ENCODE measurements at regions not wholly inside any gene's neighbourhood (a gene's known extent, or its start where the extent isn't known, plus 50 kb on each side); places are given as distances from the start of the nearest gene placed in this dataset.

DNA sequence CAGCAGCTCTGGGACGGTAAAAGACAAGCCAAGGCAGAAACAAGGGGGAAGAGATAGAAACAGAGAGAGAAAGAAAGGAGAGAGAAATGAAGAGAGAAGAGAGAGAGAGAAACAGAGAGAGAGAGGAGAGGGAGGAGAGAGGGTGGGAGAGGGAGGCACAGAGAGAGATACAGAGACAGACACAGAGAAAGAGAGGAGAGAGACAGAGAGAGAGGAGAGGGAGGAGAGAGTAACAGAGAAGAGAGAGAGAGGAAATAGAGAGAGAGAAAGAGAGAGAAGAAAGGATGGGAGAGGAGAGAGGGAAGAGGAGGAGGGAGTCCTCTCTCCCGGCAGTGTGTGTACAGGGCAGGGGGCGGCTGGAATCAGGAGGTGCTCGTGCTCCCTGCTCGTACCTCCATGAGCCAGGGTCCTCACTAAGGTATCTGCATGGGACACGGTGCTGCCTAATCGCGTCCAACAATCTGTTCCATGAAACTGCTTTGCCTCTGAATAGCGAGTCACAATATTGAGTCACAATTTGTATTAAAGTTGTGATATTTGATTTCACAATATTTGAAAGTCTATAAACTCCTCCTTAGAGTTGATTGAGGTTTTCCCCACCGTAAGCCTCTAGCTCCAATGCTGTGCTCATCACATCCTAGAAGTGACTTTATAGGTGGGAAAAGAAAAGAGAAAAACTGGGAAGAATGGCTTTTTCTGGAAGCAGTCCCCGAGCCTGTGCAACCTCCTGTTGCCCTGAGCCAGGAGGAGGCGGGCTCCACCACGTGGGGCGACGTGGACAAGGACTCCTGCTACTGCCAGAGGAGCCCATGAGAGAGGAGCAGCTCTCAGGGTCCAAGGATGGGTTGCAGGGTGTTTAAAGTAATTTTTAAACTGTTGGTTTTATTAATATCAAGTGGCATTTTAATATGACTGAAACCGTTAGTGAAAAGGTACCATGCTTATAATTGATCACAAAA is 81.7 kb upstream of the ARHGEF7 start:
- ATAC-seq (replicated peaks; ENCODE audit: extremely low read depth, poor library complexity, severe bottlenecking) (no peak), DNase-seq (ENCODE audit: low spot score in 2 of 2) (no peak)
- Mint-ChIP-seq H3K27ac (ENCODE audit: low read depth) (no peak overlapping the region), H3K4me3 (no peak overlapping the region), H3K9me3 (no peaks in the 10 kb centered on the region), H3K36me3 (ENCODE audit: insufficient read depth) (no peaks in the 10 kb centered on the region), H3K4me1 (no peaks in the 10 kb centered on the region), H3K27me3 (peaks cover 62% of the 10 kb centered on the region)

DNA sequence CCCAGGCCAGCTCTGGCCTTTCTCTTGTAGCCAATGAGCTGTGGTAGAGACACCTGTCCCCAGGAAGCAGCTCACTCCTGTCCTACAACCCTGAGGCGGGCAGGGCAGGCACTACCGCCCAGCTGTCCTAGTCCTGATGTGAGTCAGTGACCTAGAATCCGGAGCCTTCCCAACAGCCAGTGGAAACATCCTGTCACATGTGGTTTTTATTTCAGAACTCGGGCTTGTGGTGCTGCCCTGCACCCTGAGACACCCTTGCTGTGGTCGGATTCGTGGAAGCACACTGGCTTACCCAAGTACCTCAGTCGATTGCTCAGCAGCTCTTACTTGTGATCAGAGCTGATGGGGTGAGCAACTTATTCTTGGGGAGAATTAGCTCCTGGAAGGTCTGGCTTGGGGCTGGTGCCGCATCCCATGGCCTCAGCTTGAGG is 83.6 kb upstream of the ARHGEF7 start:
- peaks cover 61% of the 10 kb centered on the region for H3K27me3 Mint-ChIP-seq
- H3K4me1 Mint-ChIP-seq = no peaks in the 10 kb centered on the region
- no peaks in the 10 kb centered on the region for H3K9me3 Mint-ChIP-seq
- no peak overlapping the region for H3K4me3 Mint-ChIP-seq
- no peak overlapping the region for H3K27ac Mint-ChIP-seq (ENCODE audit: low read depth)
- DNase-seq (ENCODE audit: low spot score in 2 of 2) (no peak), ATAC-seq (replicated peaks; ENCODE audit: extremely low read depth, poor library complexity, severe bottlenecking) (no peak)
- H3K36me3 Mint-ChIP-seq (ENCODE audit: insufficient read depth) = no peaks in the 10 kb centered on the region

DNA sequence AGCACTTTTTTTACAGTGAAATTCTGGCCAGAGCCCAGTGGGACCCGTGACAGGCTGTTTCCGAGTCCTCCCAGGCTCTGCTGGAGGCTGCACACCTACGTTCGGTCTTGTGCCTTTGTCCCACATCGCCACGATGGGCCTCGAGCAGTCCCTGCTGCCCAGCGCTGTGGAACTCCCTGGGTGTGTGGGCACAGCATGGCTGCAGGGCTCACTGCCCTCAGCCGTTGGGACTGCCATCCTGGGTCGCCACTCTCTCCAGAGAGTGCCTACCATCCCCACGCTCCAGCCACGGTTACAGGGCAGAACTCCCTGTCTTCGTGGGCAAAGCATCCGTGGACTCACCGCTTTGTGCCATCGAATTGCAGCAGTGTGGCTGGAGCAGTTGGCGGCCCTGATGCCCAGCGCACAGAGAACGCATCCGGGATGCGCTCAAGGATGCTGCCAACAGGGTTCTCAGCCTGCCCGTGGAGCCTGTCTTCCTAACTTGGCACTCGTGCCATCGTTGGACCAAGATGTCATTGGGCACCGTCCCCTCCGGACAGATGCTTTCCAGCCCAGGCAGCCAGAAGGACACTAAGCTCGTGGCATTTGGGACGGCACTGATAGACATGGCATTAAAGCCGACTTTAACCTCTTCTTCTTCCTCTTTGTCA is 85.0 kb upstream of the ARHGEF7 start:
- H3K4me1 Mint-ChIP-seq = no peaks in the 10 kb centered on the region
- H3K27ac Mint-ChIP-seq (ENCODE audit: low read depth) = no peak overlapping the region
- H3K9me3 Mint-ChIP-seq = no peaks in the 10 kb centered on the region
- DNase-seq (ENCODE audit: low spot score in 2 of 2) (no peak), ATAC-seq (replicated peaks; ENCODE audit: extremely low read depth, poor library complexity, severe bottlenecking) (no peak)
- H3K27me3 Mint-ChIP-seq = peaks cover 64% of the 10 kb centered on the region
- H3K36me3 Mint-ChIP-seq (ENCODE audit: insufficient read depth) = no peaks in the 10 kb centered on the region
- H3K4me3 Mint-ChIP-seq = no peak overlapping the region

DNA sequence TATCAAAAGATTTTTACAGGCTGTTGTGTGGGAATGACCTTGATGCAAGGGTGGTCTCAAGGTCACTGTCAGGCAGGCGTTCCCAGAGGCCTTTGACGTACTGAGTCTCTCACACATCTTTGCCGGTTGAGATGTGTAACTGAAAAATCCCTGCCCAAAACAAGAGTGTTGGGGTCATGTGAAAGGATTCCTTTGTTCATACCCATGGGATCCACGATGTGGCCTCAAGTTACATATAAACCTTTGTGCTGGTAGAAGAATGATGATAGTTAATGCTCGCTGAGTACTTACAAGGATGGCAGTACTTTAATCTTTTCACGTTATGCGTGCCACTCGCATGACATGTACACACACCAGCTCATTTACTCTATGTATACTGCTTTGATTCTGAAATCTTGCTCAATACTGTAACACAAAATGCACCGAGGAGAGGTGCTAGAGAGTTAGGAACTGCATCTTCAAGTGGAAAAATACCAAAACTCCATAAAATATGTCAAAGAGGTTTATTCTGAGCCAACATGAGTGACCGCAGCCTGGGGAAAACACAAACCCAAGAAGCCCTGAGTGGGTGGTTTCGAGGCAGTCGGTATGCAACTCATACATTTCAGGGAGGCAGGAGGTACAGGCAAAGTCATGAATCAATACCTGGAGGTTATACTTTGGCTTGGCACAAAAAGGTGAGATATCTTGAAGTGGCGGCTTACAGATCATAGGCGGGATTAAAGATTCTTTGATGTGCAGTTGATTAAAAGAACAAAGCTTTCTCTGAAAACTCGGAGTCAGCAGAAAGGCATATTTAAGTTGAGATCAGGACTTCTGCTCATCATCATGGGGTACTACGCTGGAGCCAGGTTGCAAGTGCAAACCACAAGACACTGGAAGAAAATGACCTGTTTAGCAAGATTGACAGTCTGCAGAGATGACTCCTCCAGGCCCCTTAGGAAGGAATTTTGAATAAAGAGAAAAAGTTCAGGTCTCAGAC is 87.4 kb upstream of the ARHGEF7 start:
- no peak overlapping the region for H3K4me3 Mint-ChIP-seq
- no peak overlapping the region for H3K27ac Mint-ChIP-seq (ENCODE audit: low read depth)
- H3K27me3 Mint-ChIP-seq = peaks cover 68% of the 10 kb centered on the region
- no peaks in the 10 kb centered on the region for H3K9me3 Mint-ChIP-seq
- no peak for DNase-seq (ENCODE audit: low spot score in 2 of 2)
- no peaks in the 10 kb centered on the region for H3K4me1 Mint-ChIP-seq
- no peak for ATAC-seq (replicated peaks; ENCODE audit: extremely low read depth, poor library complexity, severe bottlenecking)
- H3K36me3 Mint-ChIP-seq (ENCODE audit: insufficient read depth) = no peaks in the 10 kb centered on the region

DNA sequence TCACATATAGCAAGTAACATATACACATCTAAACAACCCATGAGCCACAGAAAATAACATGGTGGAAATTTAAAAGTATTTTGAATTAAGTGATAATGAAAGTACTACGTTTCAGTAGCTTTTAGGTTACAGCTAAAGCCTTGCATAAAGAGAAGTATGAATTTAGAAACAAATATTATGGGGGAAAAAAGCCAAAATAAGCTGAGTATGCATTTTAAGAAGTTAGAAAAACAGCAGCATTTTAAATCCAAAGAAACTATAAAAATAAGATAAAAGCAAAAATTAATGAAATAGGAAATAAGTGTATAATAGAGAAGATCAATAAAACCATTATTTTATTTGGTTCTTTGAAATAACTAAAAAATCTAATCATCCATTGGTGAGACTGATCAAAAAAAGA is 89.8 kb upstream of the ARHGEF7 start:
- Mint-ChIP-seq H3K36me3 (ENCODE audit: insufficient read depth) (no peaks in the 10 kb centered on the region), H3K4me3 (no peak overlapping the region), H3K27ac (ENCODE audit: low read depth) (no peak overlapping the region), H3K9me3 (peaks cover 11% of the 10 kb centered on the region), H3K4me1 (no peaks in the 10 kb centered on the region), H3K27me3 (peaks cover 71% of the 10 kb centered on the region)
- DNase-seq (ENCODE audit: low spot score in 2 of 2) (no peak), ATAC-seq (replicated peaks; ENCODE audit: extremely low read depth, poor library complexity, severe bottlenecking) (no peak)

DNA sequence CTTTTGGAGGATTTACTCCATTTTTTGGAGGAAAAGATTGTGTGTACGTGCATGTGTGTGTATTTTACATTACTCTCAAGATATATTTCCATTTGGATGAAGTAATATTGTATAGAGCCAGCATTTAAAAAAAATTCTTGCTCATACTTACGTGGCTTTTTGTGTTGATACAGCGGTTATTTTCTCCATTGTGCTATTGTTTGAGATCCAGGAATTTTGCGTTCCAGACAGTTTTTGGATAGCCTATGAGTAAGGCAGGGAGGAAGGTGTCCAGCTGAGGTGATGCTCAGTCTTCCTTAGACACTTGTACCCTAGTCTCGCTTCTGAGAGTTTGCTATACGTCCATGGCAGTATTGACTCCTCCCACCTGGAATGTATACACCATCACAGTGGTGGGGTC is 92.2 kb upstream of the ARHGEF7 start:
- ATAC-seq (replicated peaks; ENCODE audit: extremely low read depth, poor library complexity, severe bottlenecking) (no peak), DNase-seq (ENCODE audit: low spot score in 2 of 2) (no peak)
- H3K36me3 Mint-ChIP-seq (ENCODE audit: insufficient read depth) = no peaks in the 10 kb centered on the region

DNA sequence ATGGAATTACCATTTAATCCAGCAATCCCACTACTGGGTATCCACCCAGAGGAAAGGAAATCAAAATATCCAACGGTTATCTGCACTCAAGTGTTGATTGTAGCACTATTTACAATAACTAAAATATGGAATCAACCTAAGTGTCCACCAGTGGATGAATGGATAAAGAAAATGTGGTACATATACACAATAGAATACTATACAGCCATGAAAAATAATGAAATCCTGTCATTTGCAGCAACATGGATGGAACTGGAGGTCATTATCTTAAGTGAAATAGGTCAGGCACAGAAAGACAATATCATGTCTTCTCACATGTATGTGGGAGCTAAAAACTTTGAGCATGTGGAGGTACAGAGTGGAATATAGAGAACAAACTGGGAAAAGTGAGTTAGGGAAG is 92.9 kb upstream of the ARHGEF7 start:
- no peaks in the 10 kb centered on the region for H3K4me1 Mint-ChIP-seq

More for the DNA sequence above, 92.2 kb upstream of the ARHGEF7 start:
- H3K9me3 Mint-ChIP-seq = peaks cover 11% of the 10 kb centered on the region
- H3K27me3 Mint-ChIP-seq = peaks cover 57% of the 10 kb centered on the region
- no peaks in the 10 kb centered on the region for H3K4me1 Mint-ChIP-seq
- H3K4me3 Mint-ChIP-seq = no peak overlapping the region
- no peak overlapping the region for H3K27ac Mint-ChIP-seq (ENCODE audit: low read depth)

DNA sequence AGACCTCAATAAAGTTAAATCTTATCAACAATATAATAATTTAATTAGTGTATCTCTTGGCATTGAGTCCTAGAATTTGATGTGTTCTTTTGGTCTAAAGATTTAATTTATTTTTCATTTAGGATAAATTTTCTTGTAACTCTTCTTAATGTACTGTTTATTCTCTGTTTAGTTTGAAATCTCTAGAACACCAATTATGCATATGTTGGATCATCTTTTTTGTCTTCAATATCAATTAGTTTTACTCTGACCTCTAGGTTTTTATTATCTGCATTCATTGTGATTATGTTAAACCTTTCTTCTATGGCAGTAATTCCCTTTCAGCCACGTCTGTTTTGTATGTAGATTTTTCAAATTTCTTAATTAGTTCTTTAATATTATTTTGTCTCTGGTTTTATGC is 93.8 kb upstream of the ARHGEF7 start:
- peaks cover 48% of the 10 kb centered on the region for H3K27me3 Mint-ChIP-seq
- ATAC-seq (replicated peaks; ENCODE audit: extremely low read depth, poor library complexity, severe bottlenecking) = no peak
- no peak overlapping the region for H3K4me3 Mint-ChIP-seq

More for the DNA sequence above, 92.9 kb upstream of the ARHGEF7 start:
- ATAC-seq (replicated peaks; ENCODE audit: extremely low read depth, poor library complexity, severe bottlenecking) (no peak), DNase-seq (ENCODE audit: low spot score in 2 of 2) (no peak)
- H3K27me3 Mint-ChIP-seq = peaks cover 50% of the 10 kb centered on the region
- no peak overlapping the region for H3K4me3 Mint-ChIP-seq
- H3K9me3 Mint-ChIP-seq = peaks cover 11% of the 10 kb centered on the region
- no peak overlapping the region for H3K27ac Mint-ChIP-seq (ENCODE audit: low read depth)
- no peaks in the 10 kb centered on the region for H3K36me3 Mint-ChIP-seq (ENCODE audit: insufficient read depth)

DNA sequence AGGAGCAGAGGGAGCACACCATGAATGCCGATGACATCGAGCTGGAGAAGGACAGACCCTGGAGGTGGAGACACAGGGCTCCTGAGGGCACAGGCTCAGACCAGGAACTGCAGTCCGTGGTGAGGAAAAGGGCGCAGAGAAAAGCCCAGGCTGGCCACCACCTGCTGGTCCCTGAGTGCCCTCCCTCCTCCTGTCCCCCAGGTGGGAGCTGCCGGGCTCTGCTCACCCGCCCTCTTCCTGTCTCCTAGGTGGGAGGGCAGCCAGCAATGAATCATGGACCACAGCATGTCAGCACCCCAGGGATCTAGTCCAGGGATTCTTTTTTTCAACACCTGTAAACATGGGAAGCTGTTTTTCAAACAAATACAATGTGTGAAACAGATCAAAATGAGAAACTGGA is 94.6 kb upstream of the ARHGEF7 start:
- H3K36me3 Mint-ChIP-seq (ENCODE audit: insufficient read depth) = no peaks in the 10 kb centered on the region
- H3K27ac Mint-ChIP-seq (ENCODE audit: low read depth) = no peak overlapping the region
- H3K9me3 Mint-ChIP-seq = peaks cover 11% of the 10 kb centered on the region
- no peak overlapping the region for H3K4me3 Mint-ChIP-seq
- H3K27me3 Mint-ChIP-seq = peaks cover 48% of the 10 kb centered on the region
- DNase-seq (ENCODE audit: low spot score in 2 of 2) = no peak
- ATAC-seq (replicated peaks; ENCODE audit: extremely low read depth, poor library complexity, severe bottlenecking) = no peak
- no peaks in the 10 kb centered on the region for H3K4me1 Mint-ChIP-seq

More for the DNA sequence above, 93.8 kb upstream of the ARHGEF7 start:
- H3K9me3 Mint-ChIP-seq = peaks cover 11% of the 10 kb centered on the region
- H3K36me3 Mint-ChIP-seq (ENCODE audit: insufficient read depth) = no peaks in the 10 kb centered on the region
- no peaks in the 10 kb centered on the region for H3K4me1 Mint-ChIP-seq
- H3K27ac Mint-ChIP-seq (ENCODE audit: low read depth) = no peak overlapping the region
- DNase-seq (ENCODE audit: low spot score in 2 of 2) = no peak

DNA sequence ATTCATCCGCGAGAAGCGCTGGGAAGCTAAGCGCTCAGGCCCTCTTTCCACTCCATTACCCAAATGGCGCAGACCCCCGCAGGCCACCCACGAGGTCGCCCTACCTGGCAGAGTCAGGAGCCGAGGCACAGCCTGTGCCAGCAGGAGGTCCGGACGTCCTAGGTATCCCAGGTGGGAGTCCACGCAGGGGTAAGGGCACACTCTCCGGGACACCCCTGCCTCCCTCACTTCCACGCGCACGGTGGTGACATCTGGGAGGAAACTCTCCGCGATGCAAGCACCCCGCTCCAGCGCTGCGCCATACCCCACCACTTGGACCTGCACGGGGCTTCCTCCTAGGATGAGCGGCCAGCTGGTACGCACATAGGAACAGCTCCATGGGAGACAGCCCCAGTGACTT is 95.1 kb upstream of the ARHGEF7 start:
- peaks cover 43% of the 10 kb centered on the region for H3K27me3 Mint-ChIP-seq
- ATAC-seq (replicated peaks; ENCODE audit: extremely low read depth, poor library complexity, severe bottlenecking) (no peak), DNase-seq (ENCODE audit: low spot score in 2 of 2) (no peak)
- no peak overlapping the region for H3K27ac Mint-ChIP-seq (ENCODE audit: low read depth)
- H3K4me1 Mint-ChIP-seq = no peaks in the 10 kb centered on the region
- H3K9me3 Mint-ChIP-seq = peaks cover 11% of the 10 kb centered on the region
- H3K4me3 Mint-ChIP-seq = no peak overlapping the region
- H3K36me3 Mint-ChIP-seq (ENCODE audit: insufficient read depth) = no peaks in the 10 kb centered on the region

DNA sequence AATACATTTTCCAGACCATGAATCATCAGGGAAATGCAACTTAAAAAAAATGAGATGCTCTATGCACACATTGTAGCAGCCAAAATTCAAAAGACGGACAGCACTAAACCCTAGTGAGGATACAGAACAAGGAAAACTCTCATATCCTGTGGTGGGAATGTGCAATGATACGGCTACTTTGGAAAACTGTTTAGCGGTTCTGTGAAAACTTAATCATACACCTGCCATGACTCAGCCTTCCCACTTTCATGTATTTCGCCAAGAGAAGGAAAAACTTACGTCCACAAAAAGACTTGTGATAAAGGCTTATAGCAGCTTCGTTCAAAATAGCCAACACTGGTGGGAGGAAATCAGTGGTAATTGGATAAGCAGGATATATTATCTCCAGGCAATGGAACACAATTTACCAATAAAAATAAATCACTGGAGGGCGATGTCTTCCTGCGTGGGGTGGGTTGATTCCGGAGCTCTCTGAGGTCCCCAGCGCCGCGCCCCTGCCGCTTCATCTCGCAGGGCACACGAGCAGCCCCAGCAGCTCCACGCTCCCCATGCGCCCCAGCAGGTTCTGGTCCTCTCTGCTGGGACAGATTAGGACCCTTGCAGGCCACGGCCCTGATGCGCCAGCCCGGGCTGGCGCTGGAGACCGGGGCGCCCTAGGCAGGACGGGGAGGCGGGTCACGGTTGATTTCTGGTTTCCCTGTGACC is 97.2 kb upstream of the ARHGEF7 start:
- DNase-seq (ENCODE audit: low spot score in 2 of 2) (no peak), ATAC-seq (replicated peaks; ENCODE audit: extremely low read depth, poor library complexity, severe bottlenecking) (no peak)
- no peaks in the 10 kb centered on the region for H3K36me3 Mint-ChIP-seq (ENCODE audit: insufficient read depth)
- peaks cover 25% of the 10 kb centered on the region for H3K27me3 Mint-ChIP-seq
- no peak overlapping the region for H3K4me3 Mint-ChIP-seq
- H3K27ac Mint-ChIP-seq (ENCODE audit: low read depth) = no peak overlapping the region
- H3K9me3 Mint-ChIP-seq = peaks cover 11% of the 10 kb centered on the region
- no peaks in the 10 kb centered on the region for H3K4me1 Mint-ChIP-seq

DNA sequence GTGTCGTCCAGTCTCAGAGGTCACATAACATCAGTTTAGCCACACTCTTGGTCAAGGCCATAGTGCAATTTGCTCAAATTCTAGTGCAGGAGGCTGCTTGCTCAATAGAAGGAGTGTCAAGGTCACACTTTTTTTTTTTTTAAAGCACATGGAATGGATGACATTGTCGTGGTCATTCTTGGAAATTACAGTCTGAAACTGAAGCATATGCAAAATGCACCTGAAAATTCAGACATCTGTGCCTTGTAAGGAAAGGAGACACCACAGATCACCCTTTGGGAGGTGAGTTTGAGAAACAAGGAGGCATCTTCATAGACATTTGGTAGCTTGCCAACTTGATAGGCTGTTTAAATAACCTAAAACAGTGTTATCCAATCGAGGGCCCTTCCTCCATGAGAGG is 98.3 kb upstream of the ANKRD10 start:
- H3K36me3 Mint-ChIP-seq (ENCODE audit: insufficient read depth) = no peaks in the 10 kb centered on the region
- no peak overlapping the region for H3K27ac Mint-ChIP-seq (ENCODE audit: low read depth)
- no peaks in the 10 kb centered on the region for H3K4me1 Mint-ChIP-seq
- no peak overlapping the region for H3K4me3 Mint-ChIP-seq
- H3K9me3 Mint-ChIP-seq = no peaks in the 10 kb centered on the region
- ATAC-seq (replicated peaks; ENCODE audit: extremely low read depth, poor library complexity, severe bottlenecking) = no peak
- H3K27me3 Mint-ChIP-seq = peaks cover 20% of the 10 kb centered on the region
- no peak for DNase-seq (ENCODE audit: low spot score in 2 of 2)

Measured in central memory CD8-positive, alpha-beta T cell (primary cell).